ENCODE measurements at regions not wholly inside any gene's neighbourhood (a gene's known extent, or its start where the extent isn't known, plus 50 kb on each side); places are given as distances from the start of the nearest gene placed in this dataset.

GRCh38 chr3:72698154-72698917 lies 149.9 kb downstream of the SHQ1 start:
- WGBS (ENCODE audit: insufficient coverage), result 4% methylated on average over 2 of the region's 3 CpGs
- peak; percentile 15 to 84 (median 44) for DNase-seq (ENCODE audit: low read depth in 4 of 6, low spot score in 6 of 6)
- peaks cover 3% of the 10 kb centered on the region for H3K27me3 ChIP-seq (ENCODE audit: control insufficient read depth, insufficient read depth, low read length)

DNA sequence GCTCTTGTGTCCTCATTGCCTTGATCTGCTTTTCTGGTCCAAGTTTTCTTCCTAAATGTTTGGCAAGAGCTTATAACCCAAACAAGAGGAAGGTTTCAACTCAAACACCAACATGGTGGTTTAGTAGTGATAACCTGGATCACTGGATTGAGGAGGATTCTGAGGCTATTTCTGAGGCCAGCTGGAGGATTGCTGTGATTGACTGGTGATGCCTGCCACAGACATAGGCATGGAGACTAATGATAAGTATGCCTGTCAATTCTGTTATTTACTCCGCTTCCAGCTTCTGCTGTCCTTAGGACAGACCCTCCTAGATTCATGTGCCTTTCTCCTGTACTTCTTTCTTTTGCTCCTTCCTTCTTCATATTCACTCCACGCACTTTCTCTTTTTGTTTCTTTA lies 150.5 kb downstream of the SHQ1 start:
- 44% methylated on average over 2 of the region's 2 CpGs for WGBS (ENCODE audit: insufficient coverage)
- DNase-seq (ENCODE audit: low read depth in 4 of 6, low spot score in 6 of 6), result no peak
- Histone ChIP-seq H3K36me3 (ENCODE audit: control insufficient read depth, insufficient read depth, low read length) (no peaks in the 10 kb centered on the region), H3K4me1 (ENCODE audit: control insufficient read depth, insufficient read depth, low read length) (peaks cover 12% of the 10 kb centered on the region), H3K27ac (ENCODE audit: low read depth, low read length) (no peak overlapping the region), H3K9me3 (ENCODE audit: control insufficient read depth, insufficient read depth, low read length) (no peaks in the 10 kb centered on the region), H3K27me3 (ENCODE audit: control insufficient read depth, insufficient read depth, low read length) (peaks cover 3% of the 10 kb centered on the region), H3K4me3 (ENCODE audit: low read depth, low read length) (no peak overlapping the region)

More at GRCh38 chr3:72698154-72698917, 149.9 kb downstream of the SHQ1 start:
- no peaks in the 10 kb centered on the region for H3K9me3 ChIP-seq (ENCODE audit: control insufficient read depth, insufficient read depth, low read length)
- H3K4me1 ChIP-seq (ENCODE audit: control insufficient read depth, insufficient read depth, low read length), result peaks cover 6% of the 10 kb centered on the region
- no peaks in the 10 kb centered on the region for H3K36me3 ChIP-seq (ENCODE audit: control insufficient read depth, insufficient read depth, low read length)
- no peak overlapping the region for H3K4me3 ChIP-seq (ENCODE audit: low read depth, low read length)
- H3K27ac ChIP-seq (ENCODE audit: low read depth, low read length), result no peak overlapping the region

DNA sequence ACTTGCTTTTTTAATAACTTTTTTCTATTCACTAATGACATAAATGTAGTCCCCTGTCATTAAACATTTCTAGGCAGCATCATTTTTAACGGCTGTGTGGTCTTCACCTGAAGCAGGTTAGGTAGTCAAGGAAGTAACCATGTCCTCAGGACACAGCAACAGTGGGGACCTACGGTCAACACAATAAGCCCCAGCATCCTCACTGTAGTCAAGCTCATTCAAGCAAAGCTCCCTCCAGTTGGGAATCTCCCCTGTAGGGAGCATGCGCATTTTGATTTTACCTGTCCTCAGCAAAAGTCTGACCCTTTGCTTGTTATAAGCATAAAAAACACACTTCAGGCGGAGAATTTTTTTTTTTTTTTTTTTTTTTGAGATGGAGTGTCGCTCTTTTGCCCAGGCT lies 151.4 kb downstream of the SHQ1 start:
- Histone ChIP-seq H3K36me3 (ENCODE audit: control insufficient read depth, insufficient read depth, low read length) (no peaks in the 10 kb centered on the region), H3K4me1 (ENCODE audit: control insufficient read depth, insufficient read depth, low read length) (peaks cover 13% of the 10 kb centered on the region), H3K4me3 (ENCODE audit: low read depth, low read length) (no peak overlapping the region), H3K27me3 (ENCODE audit: control insufficient read depth, insufficient read depth, low read length) (peaks cover 3% of the 10 kb centered on the region), H3K9me3 (ENCODE audit: control insufficient read depth, insufficient read depth, low read length) (no peaks in the 10 kb centered on the region), H3K27ac (ENCODE audit: low read depth, low read length) (no peak overlapping the region)
- DNase-seq (ENCODE audit: low read depth in 4 of 6, low spot score in 6 of 6), result no peak
- WGBS (ENCODE audit: insufficient coverage), result 100% methylated on average over 1 of the region's 5 CpGs

DNA sequence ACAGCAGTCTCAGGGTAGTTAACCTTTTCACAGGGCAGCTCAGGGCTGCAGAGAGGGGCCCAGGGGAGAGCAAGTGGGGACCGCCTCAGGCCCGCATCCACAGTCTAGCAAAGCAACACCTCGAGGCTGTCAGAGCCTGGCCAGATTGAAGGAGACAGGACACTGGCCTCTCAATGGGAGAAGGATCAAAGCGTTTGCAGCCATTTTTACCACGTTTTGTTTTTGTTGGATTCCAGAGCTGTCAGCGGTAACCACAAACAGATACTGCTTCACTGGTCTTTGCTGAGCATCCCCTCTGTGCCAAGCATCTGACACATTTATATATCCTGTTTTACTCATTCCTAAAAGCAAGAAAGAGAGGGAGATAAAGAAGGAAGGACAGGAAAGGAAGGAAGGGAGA lies 153.8 kb downstream of the SHQ1 start:
- Histone ChIP-seq H3K4me3 (ENCODE audit: low read depth, low read length) (no peak overlapping the region), H3K9me3 (ENCODE audit: control insufficient read depth, insufficient read depth, low read length) (no peaks in the 10 kb centered on the region), H3K27me3 (ENCODE audit: control insufficient read depth, insufficient read depth, low read length) (peaks cover 3% of the 10 kb centered on the region), H3K4me1 (ENCODE audit: control insufficient read depth, insufficient read depth, low read length) (peaks cover 13% of the 10 kb centered on the region), H3K27ac (ENCODE audit: low read depth, low read length) (peak overlapping the region; percentile 47), H3K36me3 (ENCODE audit: control insufficient read depth, insufficient read depth, low read length) (no peaks in the 10 kb centered on the region)
- 47% methylated on average over 4 of the region's 6 CpGs for WGBS (ENCODE audit: insufficient coverage)
- DNase-seq (ENCODE audit: low read depth in 4 of 6, low spot score in 6 of 6), result peak in 1 of 6 donors; percentile 43

DNA sequence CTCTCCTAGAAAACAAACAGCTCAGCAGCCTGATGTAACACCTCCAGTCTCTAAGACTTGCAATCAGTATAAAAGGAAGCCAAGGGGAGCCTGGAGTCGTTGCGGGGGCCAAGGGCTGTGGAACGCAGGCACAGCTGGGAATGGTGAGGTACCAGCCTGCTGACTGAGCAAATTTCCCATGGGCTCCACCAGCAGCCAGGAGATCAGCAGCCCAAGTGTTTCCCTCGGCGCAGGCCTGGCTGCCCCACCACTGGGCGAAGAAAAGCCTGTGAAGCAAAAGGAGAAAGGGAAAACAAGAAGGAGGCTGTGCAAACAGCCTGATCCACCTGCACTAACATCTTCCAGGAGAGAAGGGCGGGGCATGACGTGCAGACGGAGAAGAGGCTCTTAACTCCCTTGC lies 155.3 kb downstream of the SHQ1 start:
- Histone ChIP-seq H3K36me3 (ENCODE audit: control insufficient read depth, insufficient read depth, low read length) (no peaks in the 10 kb centered on the region), H3K4me3 (ENCODE audit: low read depth, low read length) (no peak overlapping the region), H3K9me3 (ENCODE audit: control insufficient read depth, insufficient read depth, low read length) (no peaks in the 10 kb centered on the region), H3K27me3 (ENCODE audit: control insufficient read depth, insufficient read depth, low read length) (peaks cover 3% of the 10 kb centered on the region), H3K27ac (ENCODE audit: low read depth, low read length) (no peak overlapping the region), H3K4me1 (ENCODE audit: control insufficient read depth, insufficient read depth, low read length) (peaks cover 13% of the 10 kb centered on the region)
- DNase-seq (ENCODE audit: low read depth in 4 of 6, low spot score in 6 of 6), result peak in 1 of 6 donors; percentile 37
- 34% methylated on average over 3 of the region's 9 CpGs for WGBS (ENCODE audit: insufficient coverage)

- Histone ChIP-seq H3K27ac (ENCODE audit: low read depth, low read length) (no peak overlapping the region), H3K4me1 (ENCODE audit: control insufficient read depth, insufficient read depth, low read length) (peaks cover 6% of the 10 kb centered on the region), H3K36me3 (ENCODE audit: control insufficient read depth, insufficient read depth, low read length) (no peaks in the 10 kb centered on the region), H3K4me3 (ENCODE audit: low read depth, low read length) (no peak overlapping the region), H3K27me3 (ENCODE audit: control insufficient read depth, insufficient read depth, low read length) (peaks cover 3% of the 10 kb centered on the region), H3K9me3 (ENCODE audit: control insufficient read depth, insufficient read depth, low read length) (no peaks in the 10 kb centered on the region)
- WGBS (ENCODE audit: insufficient coverage), result 100% methylated on average over 1 of the region's 5 CpGs
- no peak for DNase-seq (ENCODE audit: low read depth in 4 of 6, low spot score in 6 of 6)
These were observed 157.6 kb downstream of the SHQ1 start for GRCh38 chr3:72690629-72691028.

DNA sequence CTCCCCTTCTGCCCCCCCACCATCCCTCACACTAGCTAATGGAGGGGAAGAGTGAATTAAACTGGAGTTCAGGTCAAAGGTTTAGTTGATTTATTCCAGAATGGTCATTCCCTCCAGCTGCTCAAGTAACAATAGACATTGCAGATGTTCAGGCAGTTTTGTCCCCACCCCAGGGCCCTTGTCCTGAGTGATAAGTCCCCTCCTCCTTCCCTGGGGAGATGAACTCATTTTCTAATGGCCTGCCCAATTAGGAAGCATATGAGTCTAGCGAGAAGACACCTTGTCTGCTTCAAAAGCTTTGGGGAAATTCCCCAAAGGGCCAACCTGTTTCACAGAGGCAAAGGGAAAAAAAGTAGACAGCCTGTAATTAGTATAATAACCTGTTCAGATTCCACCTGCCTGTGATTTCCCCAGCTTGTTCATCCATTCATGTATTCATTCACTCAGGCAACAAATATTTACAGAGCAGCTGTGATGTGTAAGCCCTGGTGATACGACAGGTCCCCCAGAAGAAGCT lies 165.3 kb downstream of the SHQ1 start:
- peak in 1 of 6 donors; percentile 45 for DNase-seq (ENCODE audit: low read depth in 4 of 6, low spot score in 6 of 6)
- WGBS (ENCODE audit: insufficient coverage), result no CpG with 5 or more reads among the region's 2 CpGs
- no peaks in the 10 kb centered on the region for H3K4me1 ChIP-seq (ENCODE audit: control insufficient read depth, insufficient read depth, low read length)
- no peak overlapping the region for H3K4me3 ChIP-seq (ENCODE audit: low read depth, low read length)
- H3K27ac ChIP-seq (ENCODE audit: low read depth, low read length), result no peak overlapping the region
- no peaks in the 10 kb centered on the region for H3K9me3 ChIP-seq (ENCODE audit: control insufficient read depth, insufficient read depth, low read length)
- H3K36me3 ChIP-seq (ENCODE audit: control insufficient read depth, insufficient read depth, low read length), result no peaks in the 10 kb centered on the region
- no peaks in the 10 kb centered on the region for H3K27me3 ChIP-seq (ENCODE audit: control insufficient read depth, insufficient read depth, low read length)

GRCh38 chr3:72681598-72681997 lies 166.6 kb downstream of the SHQ1 start:
- no peak overlapping the region for H3K4me3 ChIP-seq (ENCODE audit: low read depth, low read length)
- H3K9me3 ChIP-seq (ENCODE audit: control insufficient read depth, insufficient read depth, low read length), result no peaks in the 10 kb centered on the region
- no peak for DNase-seq (ENCODE audit: low read depth in 4 of 6, low spot score in 6 of 6)
- H3K4me1 ChIP-seq (ENCODE audit: control insufficient read depth, insufficient read depth, low read length), result no peaks in the 10 kb centered on the region
- no peaks in the 10 kb centered on the region for H3K36me3 ChIP-seq (ENCODE audit: control insufficient read depth, insufficient read depth, low read length)
- H3K27ac ChIP-seq (ENCODE audit: low read depth, low read length), result no peak overlapping the region
- no peaks in the 10 kb centered on the region for H3K27me3 ChIP-seq (ENCODE audit: control insufficient read depth, insufficient read depth, low read length)
- 100% methylated on average over 1 of the region's 6 CpGs for WGBS (ENCODE audit: insufficient coverage)

DNA sequence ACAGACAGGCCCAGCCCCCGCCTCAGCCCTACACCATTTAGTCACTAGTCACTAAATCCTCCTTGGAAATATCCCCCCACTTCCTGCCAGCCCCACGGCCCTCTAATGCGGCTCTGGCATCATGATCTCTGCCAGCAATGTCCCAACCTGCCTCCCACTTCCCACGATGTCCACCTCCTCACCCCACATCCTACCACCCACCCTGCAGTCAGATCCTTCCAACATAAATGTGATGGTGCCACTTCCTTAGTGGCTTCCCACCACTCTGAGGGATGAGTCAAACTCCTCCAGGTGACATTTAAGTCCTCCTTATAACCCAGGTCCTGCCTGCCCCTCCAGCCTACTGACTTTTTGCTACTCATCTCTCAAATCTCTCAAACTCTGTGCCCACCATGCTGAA lies 167.5 kb downstream of the SHQ1 start:
- Histone ChIP-seq H3K9me3 (ENCODE audit: control insufficient read depth, insufficient read depth, low read length) (no peaks in the 10 kb centered on the region), H3K4me3 (ENCODE audit: low read depth, low read length) (no peak overlapping the region), H3K36me3 (ENCODE audit: control insufficient read depth, insufficient read depth, low read length) (no peaks in the 10 kb centered on the region), H3K4me1 (ENCODE audit: control insufficient read depth, insufficient read depth, low read length) (no peaks in the 10 kb centered on the region), H3K27ac (ENCODE audit: low read depth, low read length) (no peak overlapping the region), H3K27me3 (ENCODE audit: control insufficient read depth, insufficient read depth, low read length) (no peaks in the 10 kb centered on the region)
- WGBS (ENCODE audit: insufficient coverage), result 91% methylated on average over 4 of the region's 4 CpGs
- no peak for DNase-seq (ENCODE audit: low read depth in 4 of 6, low spot score in 6 of 6)

- Histone ChIP-seq H3K9me3 (ENCODE audit: control insufficient read depth, insufficient read depth, low read length) (peaks cover 2% of the 10 kb centered on the region), H3K4me3 (ENCODE audit: low read depth, low read length) (no peak overlapping the region), H3K4me1 (ENCODE audit: control insufficient read depth, insufficient read depth, low read length) (no peaks in the 10 kb centered on the region), H3K27me3 (ENCODE audit: control insufficient read depth, insufficient read depth, low read length) (no peaks in the 10 kb centered on the region), H3K36me3 (ENCODE audit: control insufficient read depth, insufficient read depth, low read length) (no peaks in the 10 kb centered on the region), H3K27ac (ENCODE audit: low read depth, low read length) (no peak overlapping the region)
- DNase-seq (ENCODE audit: low read depth in 4 of 6, low spot score in 6 of 6), result peak in 1 of 6 donors; percentile 49
- WGBS (ENCODE audit: insufficient coverage), result 50% methylated on average over 1 of the region's 6 CpGs
These were observed 168.6 kb downstream of the SHQ1 start for GRCh38 chr3:72679540-72680198.
